Mesendoderm (in vitro differentiated cells): ENCODE measurements at regions not wholly inside any gene's neighbourhood (a gene's known extent, or its start where the extent isn't known, plus 50 kb on each side); places are given as distances from the start of the nearest gene placed in this dataset.

ENCODE experiments used
- DNase-seq: peaks from one replicate; pipeline ENCODE4 v3.0.0; 2013
- H2AK5ac ChIP-seq: 2 replicates; pipeline ENCODE4 v1.6.1; 2013; ENCODE audit warnings: low read length, inconsistent platforms
- H2BK120ac ChIP-seq: 2 replicates; pipeline ENCODE4 v1.6.1; 2013; ENCODE audit warnings: low read depth, mild to moderate bottlenecking, low read length, moderate library complexity, mixed read lengths
- H2BK15ac ChIP-seq: replicated peaks from 2 replicates; pipeline ENCODE4 v1.6.1; 2013; ENCODE audit warnings: low read depth, mild to moderate bottlenecking, moderate library complexity
- H2BK5ac ChIP-seq: 2 replicates; pipeline ENCODE4 v1.6.1; 2013; ENCODE audit warnings: low read length, inconsistent platforms
- H3K18ac ChIP-seq: 2 replicates; pipeline ENCODE4 v1.6.1; 2013; ENCODE audit warnings: mild to moderate bottlenecking, low read length, mixed read lengths
- H3K23ac ChIP-seq: one replicate; pipeline ENCODE4 v1.6.1; 2013; ENCODE audit warnings: low read length
- H3K27ac ChIP-seq: 2 replicates; pipeline ENCODE4 v1.5.1; 2013; ENCODE audit warnings: low read depth, mild to moderate bottlenecking, inconsistent platforms, low read length, moderate library complexity
- H3K27me3 ChIP-seq: 2 replicates; pipeline ENCODE4 v1.6.1; 2013; ENCODE audit warnings: low read length, control low read depth, mild to moderate bottlenecking, inconsistent platforms; ENCODE audit not compliant: insufficient read depth, poor library complexity
- H3K36me3 ChIP-seq: 2 replicates; pipeline ENCODE4 v1.6.1; 2013; ENCODE audit warnings: low read length, inconsistent platforms; ENCODE audit not compliant: control insufficient read depth, insufficient read depth
- H3K4ac ChIP-seq: one replicate; pipeline ENCODE4 v1.6.1; 2013; ENCODE audit warnings: low read depth, mild to moderate bottlenecking, low read length, moderate library complexity
- H3K4me1 ChIP-seq: 2 replicates; pipeline ENCODE4 v1.6.1; 2013; ENCODE audit warnings: low read depth, low read length, inconsistent platforms; ENCODE audit not compliant: control insufficient read depth
- H3K4me2 ChIP-seq: 2 replicates; pipeline ENCODE4 v1.6.1; 2013; ENCODE audit warnings: low read length
- H3K4me3 ChIP-seq: 2 replicates; pipeline ENCODE4 v1.5.1; 2013; ENCODE audit warnings: mild to moderate bottlenecking, low read length
- H3K56ac ChIP-seq: one replicate; pipeline ENCODE4 v1.6.1; 2013; ENCODE audit warnings: low read length
- H3K79me1 ChIP-seq: 2 replicates; pipeline ENCODE4 v1.6.1; 2013; ENCODE audit warnings: low read length, inconsistent platforms
- H3K79me2 ChIP-seq: 2 replicates; pipeline ENCODE4 v1.6.1; 2013; ENCODE audit warnings: mild to moderate bottlenecking, low read length; ENCODE audit not compliant: control insufficient read depth, insufficient read depth
- H3K9ac ChIP-seq: 2 replicates; pipeline ENCODE4 v1.6.1; 2013; ENCODE audit warnings: low read length, inconsistent platforms
- H4K5ac ChIP-seq: one replicate; pipeline ENCODE4 v1.6.1; 2013; ENCODE audit warnings: low read length
- H4K8ac ChIP-seq: one replicate; pipeline ENCODE4 v1.6.1; 2013; ENCODE audit warnings: low read depth, mild to moderate bottlenecking, control low read depth, low read length, moderate library complexity
- WGBS: extraction: QIAGEN DNeasy Blood & Tissue Kit; methylation state at CpG from one replicate; pipeline ENCODE4 v1.1.7; 2013; ENCODE audit warnings: low lambda C conversion rate, missing lambda C conversion rate; ENCODE audit not compliant: insufficient coverage; ENCODE audit errors: extremely low coverage; 5-methylcytosine and 5-hydroxymethylcytosine counted together

DNA sequence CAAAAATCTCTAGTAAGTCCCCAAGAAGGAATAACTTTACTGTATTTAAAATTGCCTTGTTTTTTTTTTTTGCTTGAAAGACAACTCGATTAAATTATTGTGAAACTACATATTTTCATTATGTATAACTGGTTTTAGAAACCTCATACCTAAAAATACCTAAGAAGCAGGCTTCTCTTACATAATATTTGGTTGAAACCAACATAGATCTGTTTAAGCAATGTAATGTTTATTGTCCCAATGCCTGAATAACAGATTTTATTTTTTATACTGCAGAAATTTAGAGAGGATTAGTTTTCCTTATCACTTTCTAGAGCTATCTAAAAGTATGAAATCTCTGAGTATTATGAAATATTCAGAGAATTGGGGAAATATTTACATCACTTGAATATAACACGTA is 78.5 kb upstream of the CHRM3 start:
- WGBS, result no CpG with 5 or more reads among the region's 2 CpGs

DNA sequence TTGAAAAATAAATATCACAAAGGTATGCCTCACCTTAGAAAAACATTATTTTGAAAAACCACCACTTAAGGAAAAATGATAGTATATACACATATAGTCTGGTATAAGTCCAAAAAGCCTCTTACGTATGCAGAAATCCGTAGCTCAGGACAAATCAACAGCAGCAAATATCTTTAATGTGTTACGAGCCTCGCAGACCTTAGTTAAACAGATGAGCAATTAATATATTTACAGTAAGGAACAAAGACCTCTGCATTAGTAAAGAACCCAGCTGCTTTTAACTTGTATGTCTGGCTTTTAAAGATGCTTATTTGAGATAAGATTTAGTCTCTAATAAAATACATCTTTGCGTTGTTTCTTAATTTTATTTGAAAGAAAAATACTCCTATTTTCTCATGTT is 79.9 kb upstream of the CHRM3 start:
- no peaks in the 10 kb centered on the region for H3K27me3 ChIP-seq
- DNase-seq, result no peak
- H2BK15ac ChIP-seq, result no peak overlapping the region
- H3K4me2 ChIP-seq, result no peak overlapping the region
- no peak overlapping the region for H4K5ac ChIP-seq
- H2BK120ac ChIP-seq, result no peak overlapping the region
- no peak overlapping the region for H3K27ac ChIP-seq
- no peak overlapping the region for H3K4ac ChIP-seq
- H3K36me3 ChIP-seq, result no peaks in the 10 kb centered on the region
- no CpG with 5 or more reads among the region's 5 CpGs for WGBS
- no peaks in the 10 kb centered on the region for H3K79me2 ChIP-seq
- H3K4me1 ChIP-seq, result no peaks in the 10 kb centered on the region
- no peak overlapping the region for H3K56ac ChIP-seq
- H3K79me1 ChIP-seq, result no peaks in the 10 kb centered on the region
- H3K4me3 ChIP-seq, result no peak overlapping the region
- H3K9ac ChIP-seq, result no peak overlapping the region
- H3K23ac ChIP-seq, result no peak overlapping the region
- H4K8ac ChIP-seq, result no peak overlapping the region
- no peak overlapping the region for H2AK5ac ChIP-seq
- no peak overlapping the region for H2BK5ac ChIP-seq
- no peak overlapping the region for H3K18ac ChIP-seq

More for the DNA sequence above, 78.5 kb upstream of the CHRM3 start:
- H4K5ac ChIP-seq, result no peak overlapping the region
- no peak overlapping the region for H3K4me3 ChIP-seq
- no peaks in the 10 kb centered on the region for H3K79me2 ChIP-seq
- no peak overlapping the region for H3K23ac ChIP-seq
- H3K36me3 ChIP-seq, result no peaks in the 10 kb centered on the region
- no peak overlapping the region for H3K4me2 ChIP-seq
- H3K9ac ChIP-seq, result no peak overlapping the region
- no peaks in the 10 kb centered on the region for H3K79me1 ChIP-seq
- no peak overlapping the region for H3K4ac ChIP-seq
- H3K18ac ChIP-seq, result no peak overlapping the region
- H3K56ac ChIP-seq, result no peak overlapping the region
- H4K8ac ChIP-seq, result no peak overlapping the region
- H2BK15ac ChIP-seq, result no peak overlapping the region
- H2BK5ac ChIP-seq, result no peak overlapping the region
- no peak overlapping the region for H2AK5ac ChIP-seq
- no peaks in the 10 kb centered on the region for H3K4me1 ChIP-seq
- no peak overlapping the region for H3K27ac ChIP-seq
- H2BK120ac ChIP-seq, result no peak overlapping the region
- H3K27me3 ChIP-seq, result no peaks in the 10 kb centered on the region
- DNase-seq, result no peak

DNA sequence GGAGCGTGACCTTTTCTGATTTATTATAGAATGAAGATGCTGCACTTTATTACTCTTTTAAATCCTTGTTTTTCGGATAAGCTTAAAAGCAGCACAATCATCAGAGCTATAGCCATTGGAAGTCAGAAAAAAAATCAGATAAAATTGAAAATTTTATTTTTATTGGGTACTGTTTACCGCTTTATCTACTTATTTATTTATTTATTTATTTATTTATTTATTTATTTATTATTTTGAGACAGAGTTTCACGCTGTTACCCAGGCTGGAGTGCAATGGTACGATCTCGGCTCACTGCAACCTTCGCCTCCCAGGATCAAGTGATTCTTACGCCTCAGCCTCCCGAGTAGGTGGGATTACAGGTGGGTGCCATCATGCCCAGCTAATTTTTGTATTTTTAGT is 83.1 kb upstream of the CHRM3 start:
- Histone ChIP-seq H2BK15ac (no peak overlapping the region), H4K5ac (no peak overlapping the region), H2AK5ac (no peak overlapping the region), H3K4me1 (no peaks in the 10 kb centered on the region), H3K4me2 (no peak overlapping the region), H3K4ac (no peak overlapping the region), H3K56ac (no peak overlapping the region), H3K27me3 (no peaks in the 10 kb centered on the region), H3K23ac (no peak overlapping the region), H4K8ac (no peak overlapping the region), H2BK5ac (no peak overlapping the region), H3K4me3 (no peak overlapping the region), H3K18ac (no peak overlapping the region), H2BK120ac (no peak overlapping the region), H3K9ac (no peak overlapping the region), H3K79me1 (no peaks in the 10 kb centered on the region), H3K79me2 (no peaks in the 10 kb centered on the region), H3K36me3 (no peaks in the 10 kb centered on the region), H3K27ac (no peak overlapping the region)
- DNase-seq, result no peak
- WGBS, result no CpG with 5 or more reads among the region's 9 CpGs

DNA sequence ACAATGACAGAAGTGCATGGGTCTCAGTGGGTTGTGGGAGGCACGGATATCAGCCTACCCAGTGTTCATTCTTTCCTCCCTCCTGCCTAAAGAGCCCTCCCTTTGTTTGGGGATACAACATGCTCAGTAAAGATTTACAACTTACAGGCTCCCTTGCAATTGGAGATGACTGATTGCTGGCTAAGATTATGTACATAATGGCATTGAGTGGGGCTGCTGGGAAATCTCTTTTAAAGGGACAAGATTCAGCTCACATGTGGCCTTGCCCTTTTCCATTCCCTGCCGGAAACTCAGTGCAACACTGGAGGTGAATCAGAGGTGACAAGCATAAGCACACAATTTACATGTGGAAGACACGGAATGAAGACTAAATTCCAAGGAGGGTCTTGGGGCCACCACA is 83.7 kb upstream of the CHRM3 start:
- Histone ChIP-seq H3K27ac (no peak overlapping the region), H2BK15ac (no peak overlapping the region), H3K79me1 (no peaks in the 10 kb centered on the region), H3K4me2 (no peak overlapping the region), H3K56ac (no peak overlapping the region), H3K18ac (no peak overlapping the region), H3K4me3 (no peak overlapping the region), H4K5ac (no peak overlapping the region), H3K23ac (no peak overlapping the region), H2BK5ac (no peak overlapping the region), H3K4me1 (no peaks in the 10 kb centered on the region), H3K27me3 (no peaks in the 10 kb centered on the region), H4K8ac (no peak overlapping the region), H3K9ac (no peak overlapping the region), H2AK5ac (no peak overlapping the region), H3K36me3 (no peaks in the 10 kb centered on the region), H3K4ac (no peak overlapping the region), H2BK120ac (no peak overlapping the region), H3K79me2 (no peaks in the 10 kb centered on the region)
- no CpG with 5 or more reads among the region's 3 CpGs for whole genome bisulfite sequencing
- DNase-seq, result no peak

DNA sequence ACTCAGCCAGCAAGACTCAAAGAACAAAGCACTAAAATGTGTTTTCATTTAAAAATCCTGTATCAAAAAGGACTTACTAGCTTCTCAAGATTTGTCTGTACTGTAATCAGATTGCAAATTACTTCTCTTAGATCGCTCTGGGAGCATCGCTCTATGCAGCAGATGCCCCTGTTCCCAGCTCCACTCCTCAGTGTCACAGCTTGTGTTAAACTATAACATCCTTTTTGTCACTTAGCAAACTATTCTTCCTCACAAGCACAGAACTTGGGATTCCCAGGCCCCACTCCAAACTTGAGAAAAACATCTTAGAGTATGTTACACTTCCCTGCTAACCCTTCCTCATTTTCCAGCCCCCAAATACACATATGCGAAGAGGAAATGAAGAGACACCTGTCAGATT is 85.1 kb upstream of the CHRM3 start:
- H3K56ac ChIP-seq, result no peak overlapping the region
- no peak overlapping the region for H3K23ac ChIP-seq
- H2BK15ac ChIP-seq, result no peak overlapping the region
- H3K4me3 ChIP-seq, result no peak overlapping the region
- H3K4me1 ChIP-seq, result no peaks in the 10 kb centered on the region
- peak overlapping the region; percentile 5 for H3K18ac ChIP-seq
- no peak overlapping the region for H4K8ac ChIP-seq
- no peak overlapping the region for H2AK5ac ChIP-seq
- H3K4me2 ChIP-seq, result no peak overlapping the region
- no peaks in the 10 kb centered on the region for H3K27me3 ChIP-seq
- no peak overlapping the region for H2BK120ac ChIP-seq
- no CpG with 5 or more reads among the region's 3 CpGs for WGBS
- H2BK5ac ChIP-seq, result no peak overlapping the region
- H3K36me3 ChIP-seq, result no peaks in the 10 kb centered on the region
- H3K27ac ChIP-seq, result no peak overlapping the region
- no peak for DNase-seq
- H3K79me1 ChIP-seq, result no peaks in the 10 kb centered on the region
- H3K9ac ChIP-seq, result no peak overlapping the region
- no peak overlapping the region for H4K5ac ChIP-seq
- H3K79me2 ChIP-seq, result no peaks in the 10 kb centered on the region
- H3K4ac ChIP-seq, result no peak overlapping the region

DNA sequence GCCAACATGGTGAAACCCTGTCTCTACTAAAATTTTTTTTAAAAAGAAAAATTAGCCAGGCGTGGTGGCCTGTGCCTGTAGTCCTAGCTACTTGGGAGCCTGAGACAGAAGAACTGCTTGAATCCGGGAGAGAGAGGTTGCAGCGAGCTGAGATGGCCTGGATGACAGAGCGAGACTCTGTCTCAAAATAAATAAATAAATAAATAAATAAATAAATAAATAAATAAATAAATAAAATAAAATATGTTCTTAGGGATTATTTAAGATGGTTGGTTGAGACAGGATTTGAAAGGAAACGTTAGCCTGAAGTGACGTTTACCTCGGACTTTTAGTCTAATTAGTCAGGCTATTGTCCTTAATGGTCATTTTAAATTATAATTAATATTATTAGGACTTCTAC is 88.5 kb upstream of the CHRM3 start:
- Histone ChIP-seq H2BK120ac (no peak overlapping the region), H3K36me3 (no peaks in the 10 kb centered on the region), H3K4ac (no peak overlapping the region), H2BK5ac (no peak overlapping the region), H3K4me1 (no peaks in the 10 kb centered on the region), H3K27me3 (no peaks in the 10 kb centered on the region), H3K9ac (no peak overlapping the region), H2BK15ac (no peak overlapping the region), H3K56ac (no peak overlapping the region), H3K4me3 (no peak overlapping the region), H3K79me1 (no peaks in the 10 kb centered on the region), H3K23ac (no peak overlapping the region), H4K8ac (no peak overlapping the region), H4K5ac (no peak overlapping the region), H3K79me2 (no peaks in the 10 kb centered on the region), H3K18ac (no peak overlapping the region), H3K27ac (no peak overlapping the region), H2AK5ac (no peak overlapping the region), H3K4me2 (no peak overlapping the region)
- DNase-seq, result no peak
- no CpG with 5 or more reads among the region's 7 CpGs for WGBS
